Glutamatergic neuron (in vitro differentiated cells): ENCODE measurements at regions not wholly inside any gene's neighbourhood (a gene's known extent, or its start where the extent isn't known, plus 50 kb on each side); places are given as distances from the start of the nearest gene placed in this dataset.

Experiments
- DNase-seq: peaks from one replicate; pipeline ENCODE4 v3.0.0; 2022
- H3K27ac Mint-ChIP-seq: one replicate; pipeline ENCODE4 v1.8.0; 2020; ENCODE audit warnings: mild to moderate bottlenecking, mixed read lengths, inconsistent platforms; ENCODE audit not compliant: unreplicated experiment
- H3K27me3 Mint-ChIP-seq: one replicate; pipeline ENCODE4 v1.8.0; 2020; ENCODE audit warnings: mild to moderate bottlenecking, moderate library complexity, mixed read lengths, inconsistent platforms; ENCODE audit not compliant: unreplicated experiment
- H3K36me3 Mint-ChIP-seq: one replicate; pipeline ENCODE4 v1.8.0; 2020; ENCODE audit warnings: mild to moderate bottlenecking, mixed read lengths, inconsistent platforms; ENCODE audit not compliant: unreplicated experiment
- H3K4me1 Mint-ChIP-seq: one replicate; pipeline ENCODE4 v1.8.0; 2020; ENCODE audit warnings: mild to moderate bottlenecking, low read depth, mixed read lengths, inconsistent platforms; ENCODE audit not compliant: unreplicated experiment
- H3K4me3 Mint-ChIP-seq: one replicate; pipeline ENCODE4 v1.8.0; 2020; ENCODE audit warnings: mild to moderate bottlenecking, mixed read lengths, inconsistent platforms; ENCODE audit not compliant: unreplicated experiment
- H3K9me3 Mint-ChIP-seq: one replicate; pipeline ENCODE4 v1.8.0; 2020; ENCODE audit warnings: mild to moderate bottlenecking, moderate library complexity, mixed read lengths, inconsistent platforms; ENCODE audit not compliant: unreplicated experiment
- CTCF ChIP-seq: fragments of 200-600 bp; sonication (generic); IDR thresholded peaks from one replicate; pipeline ENCODE4 v1.5.0; 2021; ENCODE audit not compliant: partially characterized antibody, unreplicated experiment

- Mint-ChIP-seq H3K27me3 (no peaks in the 10 kb centered on the region), H3K9me3 (peaks cover 6% of the 10 kb centered on the region), H3K4me3 (no peak overlapping the region), H3K4me1 (no peaks in the 10 kb centered on the region), H3K27ac (no peak overlapping the region), H3K36me3 (no peaks in the 10 kb centered on the region)
- DNase-seq, result no peak
- TF ChIP-seq CTCF, result no peak
Observed at GRCh38 chr4:24372881-24373280, 211.5 kb downstream of the DHX15 start.

GRCh38 chr4:24372341-24372740, 212.0 kb downstream of the DHX15 start:
- Mint-ChIP-seq H3K4me1 (no peaks in the 10 kb centered on the region), H3K9me3 (peaks cover 6% of the 10 kb centered on the region), H3K27ac (no peak overlapping the region), H3K27me3 (no peaks in the 10 kb centered on the region), H3K36me3 (no peaks in the 10 kb centered on the region), H3K4me3 (no peak overlapping the region)
- no peak for TF ChIP-seq CTCF
- no peak for DNase-seq

GRCh38 chr4:24370421-24370820, 213.9 kb downstream of the DHX15 start:
- Mint-ChIP-seq H3K27ac (no peak overlapping the region), H3K36me3 (no peaks in the 10 kb centered on the region), H3K9me3 (peaks cover 6% of the 10 kb centered on the region), H3K4me3 (no peak overlapping the region), H3K4me1 (no peaks in the 10 kb centered on the region), H3K27me3 (no peaks in the 10 kb centered on the region)
- no peak for DNase-seq
- TF ChIP-seq CTCF, result no peak

- no peaks in the 10 kb centered on the region for H3K27me3 Mint-ChIP-seq
- H3K9me3 Mint-ChIP-seq, result peaks cover 6% of the 10 kb centered on the region
- no peak overlapping the region for H3K4me3 Mint-ChIP-seq
- no peak overlapping the region for H3K27ac Mint-ChIP-seq
- no peaks in the 10 kb centered on the region for H3K36me3 Mint-ChIP-seq
- no peaks in the 10 kb centered on the region for H3K4me1 Mint-ChIP-seq
- TF ChIP-seq CTCF, result no peak
- no peak for DNase-seq
Observed at GRCh38 chr4:24369507-24370029, 214.8 kb downstream of the DHX15 start.

- Mint-ChIP-seq H3K4me3 (no peak overlapping the region), H3K36me3 (no peaks in the 10 kb centered on the region), H3K27me3 (no peaks in the 10 kb centered on the region), H3K4me1 (no peaks in the 10 kb centered on the region), H3K9me3 (peaks cover 6% of the 10 kb centered on the region), H3K27ac (no peak overlapping the region)
- DNase-seq, result no peak
- TF ChIP-seq CTCF, result no peak
Observed at GRCh38 chr4:24368801-24369200, 215.6 kb downstream of the DHX15 start.
